ENCODE measurements at regions not wholly inside any gene's neighbourhood (a gene's known extent, or its start where the extent isn't known, plus 50 kb on each side); places are given as distances from the start of the nearest gene placed in this dataset.

- TF ChIP-seq CHD7 (IDR thresholded peaks at IDR 0.05; ENCODE audit: insufficient replicate concordance, low read length) (no peak), RXRA (IDR thresholded peaks at IDR 0.05; ENCODE audit: insufficient read depth, low read depth, low read length) (no peak), SUZ12 (IDR thresholded peaks at IDR 0.05; ENCODE audit: low read length) (no peak), CHD1 (IDR thresholded peaks at IDR 0.05; ENCODE audit: low read depth, low read length) (no peak), CREB1 (IDR thresholded peaks at IDR 0.05) (no peak), SIN3A (conservative IDR thresholded peaks at IDR 0.05 in 1 of 2, IDR thresholded peaks at IDR 0.05 in 1 of 2; ENCODE audit: low read depth in 1 of 2, low read length in 2 of 2) (no peak), BRCA1 (IDR thresholded peaks at IDR 0.05; ENCODE audit: low read depth, low read length) (no peak), USF2 (IDR thresholded peaks at IDR 0.05; ENCODE audit: low read length) (no peak), E2F6 (IDR thresholded peaks at IDR 0.05) (no peak), ZNF274 (IDR thresholded peaks at IDR 0.05; ENCODE audit: borderline replicate concordance, extremely low read depth, low read length) (no peak)
These were observed 123.7 kb downstream of the MTHFS start (continued) for GRCh38 chr15:79773128-79773527.

Data from H1 (cell line).